OCI-LY3 (cell line): ENCODE measurements at regions not wholly inside any gene's neighbourhood (a gene's known extent, or its start where the extent isn't known, plus 50 kb on each side); places are given as distances from the start of the nearest gene placed in this dataset.

ENCODE experiments used
- H2AFZ ChIP-seq: fragments of 200-600, 300-600 bp; shearing (Covaris generic); 2 replicates; pipeline ENCODE4 v1.6.0; 2014; ENCODE audit warnings: antibody characterized with exemption, low read depth, low read length
- H3K27ac ChIP-seq: fragments of 200-600, 300-600 bp; sonication (generic); 2 replicates; pipeline ENCODE4 v1.5.1; 2014; ENCODE audit warnings: mild to moderate bottlenecking, low read length, moderate library complexity, mixed read lengths
- H3K27me3 ChIP-seq: fragments of 200-600, 300-600 bp; sonication (generic); 2 replicates; pipeline ENCODE4 v1.6.1; 2014; ENCODE audit warnings: low read depth, low read length, mixed read lengths
- H3K36me3 ChIP-seq: fragments of 200-600, 300-600 bp; sonication (generic); replicated peaks from 2 replicates; pipeline ENCODE3; 2014; ENCODE audit warnings: low read depth, low read length, mixed read lengths
- H3K4me1 ChIP-seq: fragments of 300-600, 200-600 bp; sonication (generic); 2 replicates; pipeline ENCODE4 v1.6.1; 2014; ENCODE audit warnings: low read length, mixed read lengths
- H3K4me2 ChIP-seq: fragments of 200-600, 300-600 bp; sonication (generic); 2 replicates; pipeline ENCODE4 v1.6.1; 2014; ENCODE audit warnings: low read length, mixed read lengths
- H3K4me3 ChIP-seq: fragments of 300-600, 200-600 bp; sonication (generic); 2 replicates; pipeline ENCODE4 v1.5.1; 2014; ENCODE audit warnings: antibody characterized with exemption, mild to moderate bottlenecking, low read length, moderate library complexity
- H3K79me2 ChIP-seq: fragments of 300-600, 200-600 bp; shearing (Covaris generic); 2 replicates; pipeline ENCODE4 v1.6.1; 2014; ENCODE audit warnings: mild to moderate bottlenecking, low read length, mixed read lengths
- H3K9ac ChIP-seq: fragments of 300-600, 200-600 bp; shearing (Covaris generic); 2 replicates; pipeline ENCODE4 v1.6.0; 2014; ENCODE audit warnings: mild to moderate bottlenecking, low read length, moderate library complexity
- H3K9me3 ChIP-seq: fragments of 200-600, 300-600 bp; shearing (Covaris generic); 2 replicates; pipeline ENCODE4 v1.6.1; 2014; ENCODE audit warnings: low read length, mixed read lengths; ENCODE audit not compliant: insufficient read depth
- H4K20me1 ChIP-seq: fragments of 200-600, 300-600 bp; sonication (generic); 2 replicates; pipeline ENCODE4 v1.6.1; 2016; ENCODE audit warnings: low read length, mixed read lengths; ENCODE audit not compliant: insufficient read depth
- EZH2phosphoT487 ChIP-seq: fragments of 200-600 bp; shearing (Covaris generic); IDR thresholded peaks from 2 replicates; pipeline ENCODE4 v1.6.1; 2018; ENCODE audit warnings: antibody characterized with exemption, mixed run types, low read depth
- TF ChIP-seq, protein P1 (sequence below): fragments of 200-600, 300-600 bp; sonication (generic); IDR thresholded peaks from 2 replicates; pipeline ENCODE4 v1.5.1; 2014; ENCODE audit warnings: antibody characterized with exemption, low read length, low read depth

DNA sequence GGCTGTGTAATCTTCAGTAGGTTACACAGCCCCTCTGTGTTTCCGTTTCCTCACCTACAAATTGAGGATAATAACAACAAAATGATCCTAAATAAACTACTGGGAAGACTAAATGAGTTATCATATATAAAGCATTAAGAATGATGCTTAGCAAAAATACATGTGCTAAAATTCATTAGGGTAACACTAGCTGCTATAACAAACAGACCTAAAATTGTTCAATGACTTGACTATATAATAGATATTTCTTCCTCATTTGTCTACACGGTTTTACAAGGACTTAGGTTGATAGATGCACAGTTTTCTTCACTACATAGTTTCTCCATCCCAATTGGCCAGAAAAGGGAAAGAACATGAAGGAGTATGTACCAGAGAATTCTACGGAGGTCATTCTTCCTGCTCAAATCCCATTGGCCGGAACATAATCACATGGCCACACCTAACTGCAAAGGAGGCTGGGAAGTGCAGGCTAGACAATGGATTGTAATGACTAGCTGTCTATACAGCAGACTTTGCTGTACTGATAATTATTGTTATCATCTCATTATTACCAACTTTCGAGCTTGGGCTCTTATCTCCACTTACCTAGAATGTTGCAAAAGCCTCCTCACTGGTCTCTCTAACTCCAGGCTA lies 223.5 kb upstream of the NUDT4 start:
- no peak overlapping the region for H2AFZ ChIP-seq
- no peak overlapping the region for H3K9ac ChIP-seq
- H4K20me1 ChIP-seq: no peaks in the 10 kb centered on the region
- TF ChIP-seq EZH2phosphoT487: no peak
- TF ChIP-seq, protein P1, sequence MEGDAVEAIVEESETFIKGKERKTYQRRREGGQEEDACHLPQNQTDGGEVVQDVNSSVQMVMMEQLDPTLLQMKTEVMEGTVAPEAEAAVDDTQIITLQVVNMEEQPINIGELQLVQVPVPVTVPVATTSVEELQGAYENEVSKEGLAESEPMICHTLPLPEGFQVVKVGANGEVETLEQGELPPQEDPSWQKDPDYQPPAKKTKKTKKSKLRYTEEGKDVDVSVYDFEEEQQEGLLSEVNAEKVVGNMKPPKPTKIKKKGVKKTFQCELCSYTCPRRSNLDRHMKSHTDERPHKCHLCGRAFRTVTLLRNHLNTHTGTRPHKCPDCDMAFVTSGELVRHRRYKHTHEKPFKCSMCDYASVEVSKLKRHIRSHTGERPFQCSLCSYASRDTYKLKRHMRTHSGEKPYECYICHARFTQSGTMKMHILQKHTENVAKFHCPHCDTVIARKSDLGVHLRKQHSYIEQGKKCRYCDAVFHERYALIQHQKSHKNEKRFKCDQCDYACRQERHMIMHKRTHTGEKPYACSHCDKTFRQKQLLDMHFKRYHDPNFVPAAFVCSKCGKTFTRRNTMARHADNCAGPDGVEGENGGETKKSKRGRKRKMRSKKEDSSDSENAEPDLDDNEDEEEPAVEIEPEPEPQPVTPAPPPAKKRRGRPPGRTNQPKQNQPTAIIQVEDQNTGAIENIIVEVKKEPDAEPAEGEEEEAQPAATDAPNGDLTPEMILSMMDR: no peak
- no peak overlapping the region for H3K4me3 ChIP-seq
- peaks cover 36% of the 10 kb centered on the region for H3K27me3 ChIP-seq
- H3K9me3 ChIP-seq: peaks cover 7% of the 10 kb centered on the region; the same call in 1 of the 2 replicates
- no peak overlapping the region for H3K4me2 ChIP-seq
- H3K4me1 ChIP-seq: no peaks in the 10 kb centered on the region
- no peaks in the 10 kb centered on the region for H3K36me3 ChIP-seq
- H3K79me2 ChIP-seq: no peaks in the 10 kb centered on the region
- no peak overlapping the region for H3K27ac ChIP-seq

DNA sequence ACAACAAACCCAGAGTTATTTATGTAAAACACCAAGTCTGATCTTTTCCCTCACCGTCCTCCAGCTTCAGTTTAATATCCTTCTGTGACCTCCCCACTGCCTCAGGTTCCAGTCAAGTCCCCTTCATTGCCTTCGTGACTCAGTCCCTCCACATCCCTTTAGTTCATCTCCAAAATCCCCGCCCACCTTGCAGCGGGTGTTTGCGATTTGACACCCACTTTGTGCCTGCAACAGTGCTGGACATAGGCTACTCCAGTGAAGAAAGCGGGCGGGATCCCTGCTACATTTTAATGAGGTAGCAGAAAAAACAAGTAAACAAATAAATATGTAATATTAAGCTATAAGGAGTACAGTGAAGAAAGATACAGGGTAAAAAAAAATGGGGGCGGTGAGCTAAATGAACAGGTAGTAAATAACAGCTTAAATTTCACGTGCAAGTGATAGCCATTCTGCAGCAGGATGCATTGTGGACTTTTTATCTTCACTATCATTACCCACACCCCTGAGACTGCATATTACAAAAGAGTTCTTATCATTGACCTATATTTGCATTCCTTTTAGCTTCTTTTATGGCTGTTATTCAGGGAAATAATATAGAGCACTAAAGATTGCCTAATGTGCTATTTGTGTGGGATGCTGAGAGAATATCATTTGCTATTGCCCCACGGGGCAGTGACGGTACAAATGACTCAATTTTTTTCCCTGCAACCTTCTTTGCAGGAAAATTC lies 222.8 kb upstream of the NUDT4 start:
- Histone ChIP-seq H3K9me3 (peaks cover 7% of the 10 kb centered on the region; the same call in 1 of the 2 replicates), H3K9ac (no peak overlapping the region), H3K27ac (no peak overlapping the region), H3K27me3 (peaks cover 43% of the 10 kb centered on the region), H3K4me1 (no peaks in the 10 kb centered on the region), H4K20me1 (no peaks in the 10 kb centered on the region), H3K79me2 (no peaks in the 10 kb centered on the region), H2AFZ (no peak overlapping the region), H3K4me3 (no peak overlapping the region), H3K36me3 (no peaks in the 10 kb centered on the region), H3K4me2 (no peak overlapping the region)
- no peak for TF ChIP-seq EZH2phosphoT487
- TF ChIP-seq, protein P1: no peak

DNA sequence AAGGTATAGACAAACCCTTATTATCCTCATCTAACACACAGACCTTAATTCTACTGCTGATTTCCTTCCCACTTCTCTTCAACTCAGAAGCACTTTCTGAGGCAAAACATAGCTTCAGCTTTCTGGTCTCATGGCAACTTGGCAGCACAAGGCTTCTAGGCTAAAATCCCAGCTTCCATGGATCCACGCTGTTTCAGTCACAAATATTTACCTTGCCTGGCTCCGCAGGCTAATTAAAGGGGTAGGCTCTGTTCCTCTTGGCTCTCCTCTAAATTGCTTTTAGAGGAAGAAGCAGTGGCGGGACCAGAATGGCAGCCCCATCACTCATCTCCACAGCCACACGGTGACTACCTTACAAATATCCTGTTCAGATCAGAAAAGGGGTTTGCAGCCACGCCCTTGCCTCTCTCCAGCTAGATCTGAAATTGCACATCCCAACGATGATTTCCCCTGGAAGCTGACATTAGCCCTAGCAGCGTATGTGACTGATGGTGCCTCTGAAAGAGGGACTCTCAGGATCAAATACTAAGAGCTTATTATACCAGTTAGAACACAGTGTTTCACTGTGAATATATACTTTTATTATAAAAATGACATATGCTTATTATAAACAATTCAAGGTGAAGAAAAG lies 221.5 kb upstream of the NUDT4 start:
- no peak overlapping the region for H3K27ac ChIP-seq
- H3K27me3 ChIP-seq: peaks cover 53% of the 10 kb centered on the region
- no peak overlapping the region for H3K4me3 ChIP-seq
- TF ChIP-seq, protein P1: no peak
- no peak for TF ChIP-seq EZH2phosphoT487
- no peak overlapping the region for H3K9ac ChIP-seq
- no peak overlapping the region for H2AFZ ChIP-seq
- H3K4me1 ChIP-seq: no peaks in the 10 kb centered on the region
- H4K20me1 ChIP-seq: no peaks in the 10 kb centered on the region
- peaks cover 7% of the 10 kb centered on the region; the same call in 1 of the 2 replicates for H3K9me3 ChIP-seq
- H3K36me3 ChIP-seq: no peaks in the 10 kb centered on the region
- H3K4me2 ChIP-seq: no peak overlapping the region
- no peaks in the 10 kb centered on the region for H3K79me2 ChIP-seq

DNA sequence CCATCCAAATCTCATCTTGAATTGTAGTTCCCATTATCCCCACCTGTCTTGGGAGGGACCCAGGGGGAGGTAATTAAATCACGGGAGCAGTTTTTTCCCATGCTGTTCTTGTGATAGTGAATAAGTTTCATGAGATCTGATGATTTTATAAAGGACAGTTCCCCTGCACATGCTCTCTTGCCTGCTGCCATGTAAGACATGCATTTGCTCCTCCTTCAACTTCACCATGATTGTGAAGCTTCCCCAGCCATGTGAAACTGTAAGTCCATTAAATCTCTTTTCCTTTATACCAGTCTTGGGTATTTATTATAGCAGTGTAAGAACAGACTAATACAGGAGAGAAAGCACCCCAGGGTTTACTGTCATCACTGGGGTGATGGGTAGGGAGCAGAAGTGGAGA lies 220.4 kb upstream of the NUDT4 start:
- H2AFZ ChIP-seq: no peak overlapping the region
- TF ChIP-seq, protein P1: no peak
- TF ChIP-seq EZH2phosphoT487: no peak
- no peak overlapping the region for H3K4me2 ChIP-seq
- H3K4me1 ChIP-seq: no peaks in the 10 kb centered on the region
- peaks cover 7% of the 10 kb centered on the region; the same call in 1 of the 2 replicates for H3K9me3 ChIP-seq
- H4K20me1 ChIP-seq: no peaks in the 10 kb centered on the region
- H3K4me3 ChIP-seq: no peak overlapping the region
- H3K36me3 ChIP-seq: no peaks in the 10 kb centered on the region
- no peak overlapping the region for H3K27ac ChIP-seq
- peaks cover 47% of the 10 kb centered on the region for H3K27me3 ChIP-seq
- no peak overlapping the region for H3K9ac ChIP-seq
- H3K79me2 ChIP-seq: no peaks in the 10 kb centered on the region
